OCI-LY7 (cell line): ENCODE measurements at regions not wholly inside any gene's neighbourhood (a gene's known extent, or its start where the extent isn't known, plus 50 kb on each side); places are given as distances from the start of the nearest gene placed in this dataset.

Source experiments
- BruUV-seq: library from RNA; stranded (reverse); fragments of 400-500 nt; replicated peaks from 2 replicates; lab custom pipeline; 2021; lab: Mats Ljungman, UMichigan
- CTCF ChIA-PET: fragments of 300-600 bp; sonication (Branson Sonifier 250); formaldehyde crosslinking; loops from one replicate; lab custom pipeline; 2022; ENCODE audit warnings: antibody characterized with exemption; ENCODE audit not compliant: unreplicated experiment; lab: Charles Lee
- POLR2A ChIA-PET: fragments of 300-600 bp; sonication (Branson Sonifier 250); formaldehyde crosslinking; loops from one replicate; lab custom pipeline; 2022; ENCODE audit warnings: antibody characterized with exemption; lab: Charles Lee
- DNase-seq: peaks from one replicate; pipeline ENCODE4 v3.0.0-alpha.2; 2015; ENCODE audit warnings: low spot score
- H2AFZ ChIP-seq: fragments of 200-600 bp; sonication (generic), shearing (Covaris generic); 2 replicates; pipeline ENCODE4 v1.6.1; 2014; ENCODE audit warnings: mild to moderate bottlenecking, antibody characterized with exemption, low read length, moderate library complexity
- H3K27ac ChIP-seq: fragments of 200-600 bp; sonication (generic); 2 replicates; pipeline ENCODE4 v1.5.1; 2014; ENCODE audit warnings: mixed run types, low read depth, mild to moderate bottlenecking, moderate library complexity, low read length, inconsistent platforms; ENCODE audit not compliant: poor library complexity, severe bottlenecking
- H3K36me3 ChIP-seq: fragments of 200-600 bp; sonication (generic); 2 replicates; pipeline ENCODE4 v1.6.1; 2014; ENCODE audit warnings: mild to moderate bottlenecking, antibody characterized with exemption, low read length, moderate library complexity, mixed read lengths; ENCODE audit not compliant: insufficient read depth
- H3K4me1 ChIP-seq: fragments of 200-600 bp; sonication (generic); 2 replicates; pipeline ENCODE4 v1.5.1; 2014; ENCODE audit warnings: mild to moderate bottlenecking, low read length; ENCODE audit not compliant: insufficient read depth, poor library complexity, severe bottlenecking
- H3K4me2 ChIP-seq: fragments of 200-600 bp; sonication (generic); 2 replicates; pipeline ENCODE4 v1.6.1; 2014; ENCODE audit warnings: mild to moderate bottlenecking, low read length
- H3K4me3 ChIP-seq: fragments of 200-600 bp; sonication (generic); 2 replicates; pipeline ENCODE4 v1.5.1; 2014; ENCODE audit warnings: mild to moderate bottlenecking, low read depth, low read length; ENCODE audit not compliant: poor library complexity, severe bottlenecking
- H3K79me2 ChIP-seq: fragments of 200-600 bp; sonication (generic); 2 replicates; pipeline ENCODE4 v1.6.1; 2016; ENCODE audit warnings: low read depth, mild to moderate bottlenecking, low read length, moderate library complexity, mixed read lengths; ENCODE audit not compliant: insufficient read depth
- H3K9me2 ChIP-seq: fragments of 200-600 bp; sonication (generic); 2 replicates; pipeline ENCODE4 v1.6.1; 2016; ENCODE audit warnings: mild to moderate bottlenecking, low read length, mixed read lengths; ENCODE audit not compliant: insufficient read depth
- H3K9me3 ChIP-seq: fragments of 200-600 bp; sonication (generic); 2 replicates; pipeline ENCODE4 v1.6.1; 2014; ENCODE audit warnings: mild to moderate bottlenecking, mixed run types, low read length, mixed read lengths
- H4K20me1 ChIP-seq: fragments of 200-600 bp; sonication (generic); 2 replicates; pipeline ENCODE4 v1.6.1; 2014; ENCODE audit warnings: mild to moderate bottlenecking, antibody characterized with exemption, low read length, moderate library complexity, mixed read lengths; ENCODE audit not compliant: insufficient read depth
- EZH2phosphoT487 ChIP-seq: fragments of 200-600 bp; sonication (generic); IDR thresholded peaks from 2 replicates; pipeline ENCODE4 v1.6.1; 2018; ENCODE audit warnings: low read depth, borderline replicate concordance, mild to moderate bottlenecking, mixed run types, antibody characterized with exemption, low read length, moderate library complexity, mixed read lengths
- intact Hi-C: fragments of 100-400 bp; cut with micrococcal nuclease; formaldehyde crosslinking; loops from one replicate; pipeline ENCODE4 v1.10.0; 2022; ENCODE audit not compliant: unreplicated experiment
- TF ChIP-seq, protein P1 (sequence below): fragments of 200-600 bp; sonication (generic); conservative IDR thresholded peaks from 2 replicates; pipeline ENCODE4 v1.5.1; 2014; ENCODE audit warnings: mild to moderate bottlenecking, antibody characterized with exemption, low read length, moderate library complexity, mixed read lengths

DNA sequence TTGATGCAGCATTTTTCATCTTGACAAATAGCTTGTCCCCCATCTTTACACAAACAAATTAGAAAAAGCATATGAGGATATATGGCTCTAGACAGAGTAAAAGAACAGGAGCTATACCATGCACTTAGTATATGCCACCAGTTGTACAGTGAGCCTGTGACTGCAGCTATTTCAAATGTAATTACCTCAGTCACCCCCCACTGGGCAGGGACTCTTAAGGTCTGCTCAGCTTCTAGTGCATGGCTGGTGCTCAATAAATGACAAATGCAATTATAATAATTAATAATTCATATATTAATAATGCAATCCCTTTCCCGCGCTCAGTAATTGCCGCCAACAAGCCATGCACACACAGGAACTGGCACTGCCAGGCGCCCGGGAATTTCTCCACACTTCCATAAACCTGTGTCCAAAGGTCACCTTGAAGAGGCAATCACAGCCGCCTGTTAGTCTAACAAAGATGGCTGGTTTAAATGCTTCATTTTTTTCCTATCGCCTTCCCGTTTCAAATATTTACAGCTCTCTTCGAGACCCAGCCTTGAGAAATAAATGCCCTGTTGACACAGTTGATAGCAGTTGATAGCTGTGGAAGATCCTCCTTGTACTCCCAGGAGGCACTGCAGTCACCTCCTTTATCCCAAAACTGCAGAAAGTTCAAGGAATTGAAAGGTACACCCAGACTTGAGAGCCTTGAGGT, 156.6 kb downstream of the INO80D start:
- TF ChIP-seq EZH2phosphoT487 = no peak
- TF ChIP-seq, protein P1, sequence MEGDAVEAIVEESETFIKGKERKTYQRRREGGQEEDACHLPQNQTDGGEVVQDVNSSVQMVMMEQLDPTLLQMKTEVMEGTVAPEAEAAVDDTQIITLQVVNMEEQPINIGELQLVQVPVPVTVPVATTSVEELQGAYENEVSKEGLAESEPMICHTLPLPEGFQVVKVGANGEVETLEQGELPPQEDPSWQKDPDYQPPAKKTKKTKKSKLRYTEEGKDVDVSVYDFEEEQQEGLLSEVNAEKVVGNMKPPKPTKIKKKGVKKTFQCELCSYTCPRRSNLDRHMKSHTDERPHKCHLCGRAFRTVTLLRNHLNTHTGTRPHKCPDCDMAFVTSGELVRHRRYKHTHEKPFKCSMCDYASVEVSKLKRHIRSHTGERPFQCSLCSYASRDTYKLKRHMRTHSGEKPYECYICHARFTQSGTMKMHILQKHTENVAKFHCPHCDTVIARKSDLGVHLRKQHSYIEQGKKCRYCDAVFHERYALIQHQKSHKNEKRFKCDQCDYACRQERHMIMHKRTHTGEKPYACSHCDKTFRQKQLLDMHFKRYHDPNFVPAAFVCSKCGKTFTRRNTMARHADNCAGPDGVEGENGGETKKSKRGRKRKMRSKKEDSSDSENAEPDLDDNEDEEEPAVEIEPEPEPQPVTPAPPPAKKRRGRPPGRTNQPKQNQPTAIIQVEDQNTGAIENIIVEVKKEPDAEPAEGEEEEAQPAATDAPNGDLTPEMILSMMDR = no peak
- Histone ChIP-seq H3K9me2 (no peaks in the 10 kb centered on the region), H3K79me2 (no peaks in the 10 kb centered on the region), H2AFZ (no peak overlapping the region), H3K36me3 (no peaks in the 10 kb centered on the region), H3K4me1 (no peaks in the 10 kb centered on the region), H3K27ac (no peak overlapping the region), H3K4me3 (no peak overlapping the region), H3K4me2 (no peak overlapping the region), H4K20me1 (no peaks in the 10 kb centered on the region), H3K9me3 (no peaks in the 10 kb centered on the region)
- ChIA-PET CTCF (no interaction called here), POLR2A (no interaction called here)
- no TSS peak for BruUV-seq
- no peak for DNase-seq
- intact Hi-C loops = no loop called here

- TF ChIP-seq EZH2phosphoT487 = no peak
- TF ChIP-seq, protein P1 = peak; percentile 90
- Histone ChIP-seq H3K4me3 (no peak overlapping the region), H3K4me2 (no peak overlapping the region), H3K9me3 (no peaks in the 10 kb centered on the region), H3K36me3 (no peaks in the 10 kb centered on the region), H3K27ac (no peak overlapping the region), H3K79me2 (no peaks in the 10 kb centered on the region), H4K20me1 (no peaks in the 10 kb centered on the region), H3K4me1 (no peaks in the 10 kb centered on the region), H2AFZ (no peak overlapping the region), H3K9me2 (no peaks in the 10 kb centered on the region)
- intact Hi-C loops = loop anchor here (1.0 kb wide), 1 partner anchor 149 kb away; no protein-coding TSS in a partner anchor
- BruUV-seq = no TSS peak
- DNase-seq = peak; percentile 58
- CTCF ChIA-PET = interaction anchor here (0.7 kb wide), 1 partner anchor 164 kb away, joined by 3 read pairs; no protein-coding TSS in a partner anchor
- POLR2A ChIA-PET = interaction anchor here (1.0 kb wide), 1 partner anchor 9 kb away, joined by 3 read pairs; no protein-coding TSS in a partner anchor
Measured at GRCh38 chr2:205925373-205926337, 160.3 kb downstream of the INO80D start.
